Inflammatory macrophage treated with lipopolysaccharide for 4 hours (primary cell): ENCODE measurements at regions not wholly inside any gene's neighbourhood (a gene's known extent, or its start where the extent isn't known, plus 50 kb on each side); places are given as distances from the start of the nearest gene placed in this dataset.
"Not testable (repeated sequence)": the region's sequence is repeated elsewhere in the genome, so short reads cannot be mapped to it uniquely, and the experiment has no call there.

Source experiments
- DNase-seq: peaks from one replicate; pipeline ENCODE4 v3.0.0-alpha.2; 2020

DNA sequence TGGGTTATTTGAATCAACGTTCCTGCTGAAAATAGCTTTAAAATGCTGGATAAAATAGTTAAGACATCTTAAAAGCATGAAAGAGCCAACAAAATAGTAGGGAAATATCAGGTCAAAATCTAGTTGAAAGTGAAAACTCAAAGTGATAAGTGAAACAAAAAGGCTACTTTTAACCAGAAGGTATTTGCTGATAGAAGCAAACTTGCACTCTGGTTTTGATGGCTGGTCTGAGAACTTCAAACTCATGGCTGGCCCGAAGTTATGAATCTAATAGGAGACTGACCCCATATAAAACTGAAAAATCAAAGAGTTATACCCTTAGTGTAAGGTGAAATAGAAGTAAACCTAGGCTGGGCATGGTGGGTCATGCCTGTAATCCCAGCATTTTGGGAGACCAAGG is 66.3 kb upstream of the HOXC13 start:
- DNase-seq: no peak

DNA sequence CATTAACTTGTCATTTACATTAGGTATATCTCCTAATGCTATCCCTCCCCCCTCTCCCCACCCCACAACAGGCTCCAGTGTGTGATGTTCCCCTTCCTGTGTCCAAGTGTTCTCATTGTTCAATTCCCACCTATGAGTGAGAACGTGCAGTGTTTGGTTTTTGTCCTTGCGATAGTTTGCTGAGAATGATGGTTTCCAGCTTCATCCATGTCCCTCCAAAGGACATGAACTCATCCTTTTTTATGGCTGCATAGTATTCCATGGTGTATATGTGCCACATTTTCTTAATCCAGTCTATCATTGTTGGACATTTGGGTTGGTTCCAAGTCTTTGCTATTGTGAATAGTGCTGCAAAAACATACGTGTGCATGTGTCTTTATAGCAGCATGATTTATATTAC is 60.7 kb upstream of the HOXC13 start:
- not testable (repeated sequence) for DNase-seq

DNA sequence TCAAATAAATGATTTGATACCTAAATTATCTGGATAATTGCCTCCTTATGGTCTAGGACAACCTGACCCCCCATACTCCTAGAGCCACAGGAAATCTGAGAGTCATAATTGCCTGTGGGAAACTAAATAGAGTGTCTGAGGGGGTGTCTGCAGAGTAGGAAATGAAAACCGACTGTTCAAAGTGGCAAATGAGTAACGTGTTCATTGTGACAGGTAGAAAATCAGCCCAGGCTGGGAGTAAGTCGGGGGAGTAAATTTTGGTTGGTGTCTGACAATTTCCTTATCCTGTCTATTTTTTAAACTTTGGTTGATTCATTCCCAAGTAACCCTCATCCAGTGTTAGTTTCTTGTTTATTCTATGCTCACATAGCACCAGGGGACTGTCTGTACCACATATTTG is 51.6 kb upstream of the HOXC13 start:
- no peak for DNase-seq

DNA sequence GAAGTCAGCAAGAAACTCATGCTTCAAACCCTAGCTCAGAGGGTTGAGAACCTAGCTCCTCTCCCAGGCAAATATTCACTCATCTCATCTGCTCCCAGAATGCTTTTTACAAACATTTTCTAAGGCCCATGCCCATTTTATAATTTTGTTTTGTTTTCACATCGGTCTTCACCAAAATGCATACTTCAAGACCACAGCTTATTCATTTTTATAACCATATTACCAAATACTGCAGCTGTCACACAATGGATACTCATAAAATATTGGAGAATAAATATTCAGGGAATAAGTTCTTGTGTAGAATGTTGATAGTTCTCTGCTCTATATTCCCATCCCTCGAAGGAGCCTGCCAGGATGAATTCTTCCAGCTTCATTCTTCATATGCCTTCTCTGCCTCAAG is 50.8 kb upstream of the HOXC13 start:
- no peak for DNase-seq
